ENCODE measurements at regions not wholly inside any gene's neighbourhood (a gene's known extent, or its start where the extent isn't known, plus 50 kb on each side); places are given as distances from the start of the nearest gene placed in this dataset.
"Not testable (repeated sequence)": the region's sequence is repeated elsewhere in the genome, so short reads cannot be mapped to it uniquely, and the experiment has no call there.

DNA sequence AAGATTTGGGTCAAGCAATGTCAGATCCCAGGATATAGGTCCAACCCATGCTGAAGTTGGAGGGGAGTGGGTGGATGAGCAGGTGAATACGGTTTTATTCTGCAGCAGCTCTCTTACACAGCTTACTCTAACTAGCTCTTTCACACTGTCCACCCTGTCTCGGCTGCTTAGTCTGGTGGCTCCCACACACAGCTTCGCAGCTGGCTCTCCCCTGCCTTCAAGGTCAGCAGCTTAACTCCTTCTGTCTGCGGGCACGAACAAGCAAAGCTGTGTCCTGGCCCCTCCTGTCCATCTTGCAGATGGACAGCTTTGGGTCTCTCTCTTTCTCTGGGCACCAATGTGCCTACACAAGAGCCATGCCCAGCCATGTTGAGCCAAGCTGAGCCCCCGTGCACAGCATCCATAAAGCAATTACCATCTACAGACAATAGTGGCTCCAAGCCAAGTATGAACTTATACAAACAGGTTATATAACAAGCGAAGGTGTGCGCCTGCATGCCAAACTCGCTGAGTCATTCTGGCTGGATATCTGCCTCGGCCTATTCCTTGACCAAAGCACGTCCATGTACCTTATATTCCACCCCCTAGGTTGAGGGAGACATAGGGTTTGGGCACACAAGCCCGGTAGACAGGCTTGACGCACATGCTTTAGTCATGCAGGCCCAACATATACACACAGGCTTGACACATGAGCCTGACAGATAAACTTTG is 1307.8 kb upstream of the RAG2 start:
- Mint-ChIP-seq H3K27ac (no peak overlapping the region), H3K9me3 (peaks cover 12 to 19% (median 18%) of the 10 kb centered on the region in 3 donors), H3K4me3 (no peak overlapping the region), H3K27me3 (no peaks in the 10 kb centered on the region), H3K36me3 (no peaks in the 10 kb centered on the region), H3K4me1 (no peaks in the 10 kb centered on the region)
- Histone ChIP-seq H3K9me3 (no peaks in the 10 kb centered on the region), H3K27ac (ENCODE audit: low read length) (no peak overlapping the region), H3K4me1 (ENCODE audit: control insufficient read depth in 1 of 2, extremely low read depth in 1 of 2, insufficient read depth in 2 of 2, low read length in 2 of 2) (no peaks in the 10 kb centered on the region), H3K4me3 (ENCODE audit: control insufficient read depth in 1 of 2, extremely low read depth in 1 of 2, low read length in 1 of 2) (no peak overlapping the region), H3K27me3 (replicated peaks in 1 of 2; ENCODE audit: control insufficient read depth in 2 of 2, extremely low read depth in 1 of 2, insufficient read depth in 2 of 2, low read length in 1 of 2) (no peaks in the 10 kb centered on the region), H3K36me3 (ENCODE audit: control insufficient read depth in 2 of 2, extremely low read depth in 1 of 2, insufficient read depth in 1 of 2, low read length in 1 of 2) (no peaks in the 10 kb centered on the region)
- CTCF ChIA-PET, result no interaction called here
- ATAC-seq (replicated peaks in 1 of 4), result no peak
- no peak for DNase-seq
- WGBS (ENCODE audit: insufficient coverage), result 74% methylated on average over 5 of the region's 13 CpGs
- POLR2A ChIA-PET, result interaction anchor here in 1 of 2 donors (0.6 kb wide), 1 partner anchor 1091 kb away, joined by 7 read pairs; no protein-coding TSS in a partner anchor

DNA sequence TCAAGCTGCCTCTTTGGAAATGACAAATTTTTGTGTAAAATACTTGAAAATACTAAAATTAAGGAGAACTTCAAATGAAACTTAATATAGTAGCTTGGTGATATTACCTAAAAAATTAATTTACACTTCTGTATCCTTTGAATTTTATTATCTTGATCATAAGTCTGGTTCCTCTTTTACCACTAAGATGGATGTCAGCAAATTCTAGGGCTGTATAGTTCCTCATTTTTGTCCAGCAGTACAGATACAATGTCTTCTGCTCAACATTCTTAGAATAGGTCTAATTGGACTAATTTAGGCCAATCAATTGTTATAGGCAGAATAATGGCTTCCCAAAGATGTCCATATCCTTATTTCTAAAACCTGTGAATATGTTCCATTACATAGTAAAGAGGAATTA is 1298.0 kb upstream of the RAG2 start:
- POLR2A ChIA-PET, result no interaction called here
- no peak overlapping the region for H3K27ac ChIP-seq (ENCODE audit: low read length)
- DNase-seq, result no peak
- H3K9me3 Mint-ChIP-seq, result peaks cover 11 to 34% (median 20%) of the 10 kb centered on the region in 3 donors
- H3K27me3 ChIP-seq (replicated peaks in 1 of 2; ENCODE audit: control insufficient read depth in 2 of 2, extremely low read depth in 1 of 2, insufficient read depth in 2 of 2, low read length in 1 of 2), result no peaks in the 10 kb centered on the region
- no peaks in the 10 kb centered on the region for H3K9me3 ChIP-seq
- H3K4me1 ChIP-seq (ENCODE audit: control insufficient read depth in 1 of 2, extremely low read depth in 1 of 2, insufficient read depth in 2 of 2, low read length in 2 of 2), result no peaks in the 10 kb centered on the region
- H3K36me3 ChIP-seq (ENCODE audit: control insufficient read depth in 2 of 2, extremely low read depth in 1 of 2, insufficient read depth in 1 of 2, low read length in 1 of 2), result no peaks in the 10 kb centered on the region
- no peaks in the 10 kb centered on the region for H3K4me1 Mint-ChIP-seq
- H3K27me3 Mint-ChIP-seq, result no peaks in the 10 kb centered on the region
- H3K27ac Mint-ChIP-seq, result no peak overlapping the region
- no peaks in the 10 kb centered on the region for H3K36me3 Mint-ChIP-seq
- no peak for ATAC-seq (replicated peaks in 1 of 4)
- CTCF ChIA-PET, result no interaction called here
- no peak overlapping the region for H3K4me3 Mint-ChIP-seq
- no peak overlapping the region for H3K4me3 ChIP-seq (ENCODE audit: control insufficient read depth in 1 of 2, extremely low read depth in 1 of 2, low read length in 1 of 2)

- H3K36me3 Mint-ChIP-seq, result no peaks in the 10 kb centered on the region
- Histone ChIP-seq H3K27ac (ENCODE audit: low read length) (no peak overlapping the region), H3K4me1 (ENCODE audit: control insufficient read depth in 1 of 2, extremely low read depth in 1 of 2, insufficient read depth in 2 of 2, low read length in 2 of 2) (no peaks in the 10 kb centered on the region), H3K36me3 (ENCODE audit: control insufficient read depth in 2 of 2, extremely low read depth in 1 of 2, insufficient read depth in 1 of 2, low read length in 1 of 2) (no peaks in the 10 kb centered on the region), H3K4me3 (ENCODE audit: control insufficient read depth in 1 of 2, extremely low read depth in 1 of 2, low read length in 1 of 2) (no peak overlapping the region), H3K9me3 (no peaks in the 10 kb centered on the region), H3K27me3 (replicated peaks in 1 of 2; ENCODE audit: control insufficient read depth in 2 of 2, extremely low read depth in 1 of 2, insufficient read depth in 2 of 2, low read length in 1 of 2) (no peaks in the 10 kb centered on the region)
- no peaks in the 10 kb centered on the region for H3K4me1 Mint-ChIP-seq
- ChIA-PET POLR2A (no interaction called here), CTCF (no interaction called here)
- no peaks in the 10 kb centered on the region for H3K27me3 Mint-ChIP-seq
- WGBS (ENCODE audit: insufficient coverage), result no CpG with 5 or more reads among the region's 3 CpGs
- peaks cover 4 to 12% (median 9%) of the 10 kb centered on the region in 3 donors for H3K9me3 Mint-ChIP-seq
- no peak overlapping the region for H3K27ac Mint-ChIP-seq
- no peak for DNase-seq
- no peak overlapping the region for H3K4me3 Mint-ChIP-seq
- ATAC-seq (replicated peaks in 1 of 4), result no peak
Observed at GRCh38 chr11:37881741-37882140, 1283.7 kb upstream of the RAG2 start.

GRCh38 chr11:37861671-37862070 is 1263.6 kb upstream of the RAG2 start:
- ATAC-seq (replicated peaks in 1 of 4) (no peak), DNase-seq (no peak)
- Mint-ChIP-seq H3K9me3 (peaks cover 5 to 13% (median 9%) of the 10 kb centered on the region in 3 donors), H3K27ac (no peak overlapping the region), H3K4me3 (no peak overlapping the region), H3K36me3 (no peaks in the 10 kb centered on the region), H3K4me1 (no peaks in the 10 kb centered on the region), H3K27me3 (no peaks in the 10 kb centered on the region)
- no peaks in the 10 kb centered on the region for H3K9me3 ChIP-seq
- H3K4me3 ChIP-seq (ENCODE audit: control insufficient read depth in 1 of 2, extremely low read depth in 1 of 2, low read length in 1 of 2), result no peak overlapping the region
- no peaks in the 10 kb centered on the region for H3K36me3 ChIP-seq (ENCODE audit: control insufficient read depth in 2 of 2, extremely low read depth in 1 of 2, insufficient read depth in 1 of 2, low read length in 1 of 2)
- no peak overlapping the region for H3K27ac ChIP-seq (ENCODE audit: low read length)
- H3K27me3 ChIP-seq (replicated peaks in 1 of 2; ENCODE audit: control insufficient read depth in 2 of 2, extremely low read depth in 1 of 2, insufficient read depth in 2 of 2, low read length in 1 of 2), result no peaks in the 10 kb centered on the region
- no CpG with 5 or more reads among the region's 1 CpG for WGBS (ENCODE audit: insufficient coverage)
- ChIA-PET CTCF (no interaction called here), POLR2A (no interaction called here)
- no peaks in the 10 kb centered on the region for H3K4me1 ChIP-seq (ENCODE audit: control insufficient read depth in 1 of 2, extremely low read depth in 1 of 2, insufficient read depth in 2 of 2, low read length in 2 of 2)

- H3K4me1 ChIP-seq (ENCODE audit: control insufficient read depth in 1 of 2, extremely low read depth in 1 of 2, insufficient read depth in 2 of 2, low read length in 2 of 2); H3K4me3 Mint-ChIP-seq; H3K27me3 ChIP-seq (replicated peaks in 1 of 2; ENCODE audit: control insufficient read depth in 2 of 2, extremely low read depth in 1 of 2, insufficient read depth in 2 of 2, low read length in 1 of 2); H3K36me3 ChIP-seq (ENCODE audit: control insufficient read depth in 2 of 2, extremely low read depth in 1 of 2, insufficient read depth in 1 of 2, low read length in 1 of 2); H3K4me3 ChIP-seq (ENCODE audit: control insufficient read depth in 1 of 2, extremely low read depth in 1 of 2, low read length in 1 of 2); H3K4me1 Mint-ChIP-seq; POLR2A ChIA-PET; H3K27ac ChIP-seq (ENCODE audit: low read length); H3K36me3 Mint-ChIP-seq; H3K9me3 ChIP-seq; H3K27ac Mint-ChIP-seq; H3K27me3 Mint-ChIP-seq; ATAC-seq (replicated peaks in 1 of 4); DNase-seq: not testable (repeated sequence)
- WGBS (ENCODE audit: insufficient coverage), result no CpG with 5 or more reads among the region's 7 CpGs
- H3K9me3 Mint-ChIP-seq, result peaks cover 5 to 18% (median 11%) of the 10 kb centered on the region in 3 donors
- CTCF ChIA-PET, result interaction anchor here in 1 of 2 donors (0.6 kb wide), 1 partner anchor 913 kb away, joined by 5 read pairs; no protein-coding TSS in a partner anchor
Observed at GRCh38 chr11:37858806-37859537, 1260.9 kb upstream of the RAG2 start.

- ChIA-PET POLR2A (no interaction called here), CTCF (interaction anchor here in 1 of 2 donors (0.6 kb wide), 1 partner anchor 913 kb away, joined by 5 read pairs; no protein-coding TSS in a partner anchor)
- no CpG with 5 or more reads among the region's 1 CpG for WGBS (ENCODE audit: insufficient coverage)
- H3K36me3 Mint-ChIP-seq, result no peaks in the 10 kb centered on the region
- no peak for ATAC-seq (replicated peaks in 1 of 4)
- H3K27me3 ChIP-seq (replicated peaks in 1 of 2; ENCODE audit: control insufficient read depth in 2 of 2, extremely low read depth in 1 of 2, insufficient read depth in 2 of 2, low read length in 1 of 2), result no peaks in the 10 kb centered on the region
- H3K4me3 Mint-ChIP-seq, result no peak overlapping the region
- peaks cover 5 to 21% (median 10%) of the 10 kb centered on the region in 3 donors for H3K9me3 Mint-ChIP-seq
- no peaks in the 10 kb centered on the region for H3K4me1 ChIP-seq (ENCODE audit: control insufficient read depth in 1 of 2, extremely low read depth in 1 of 2, insufficient read depth in 2 of 2, low read length in 2 of 2)
- H3K36me3 ChIP-seq (ENCODE audit: control insufficient read depth in 2 of 2, extremely low read depth in 1 of 2, insufficient read depth in 1 of 2, low read length in 1 of 2), result no peaks in the 10 kb centered on the region
- H3K4me1 Mint-ChIP-seq, result no peaks in the 10 kb centered on the region
- no peaks in the 10 kb centered on the region for H3K27me3 Mint-ChIP-seq
- no peak overlapping the region for H3K4me3 ChIP-seq (ENCODE audit: control insufficient read depth in 1 of 2, extremely low read depth in 1 of 2, low read length in 1 of 2)
- no peak for DNase-seq
- H3K27ac Mint-ChIP-seq, result no peak overlapping the region
- no peak overlapping the region for H3K27ac ChIP-seq (ENCODE audit: low read length)
- H3K9me3 ChIP-seq, result no peaks in the 10 kb centered on the region
Observed at GRCh38 chr11:37858398-37858797, 1260.4 kb upstream of the RAG2 start.

Measured in T-cell (primary cell).